K562 (cell line): ENCODE measurements at regions not wholly inside any gene's neighbourhood (a gene's known extent, or its start where the extent isn't known, plus 50 kb on each side); places are given as distances from the start of the nearest gene placed in this dataset.

Experiments used
- ATAC-seq: fragments of 200-7000 bp; cut with Tn5 transposase; 3 replicates; pipeline ENCODE4 v1.9.1; 2020; ENCODE audit warnings: moderate library complexity
- BruUV-seq: library from RNA; stranded (reverse); fragments of 400-500 nt; replicated peaks from 2 replicates; lab custom pipeline; 2021; lab: Mats Ljungman, UMichigan
- CTCF ChIA-PET: fragments of 300-600 bp; formaldehyde crosslinking; extraction: SDS; loops from one replicate; lab custom pipeline; 2021; ENCODE audit warnings: low intra/inter-chr PET ratio; lab: Yijun Ruan, JAX
- POLR2A ChIA-PET: fragments of 300-600, 350-650 bp; sonication (Branson Sonifier 250); formaldehyde crosslinking; extraction: SDS; loops from one replicate; lab custom pipeline; 2021; ENCODE audit warnings: antibody characterized with exemption, inconsistent platforms; lab: Yijun Ruan, JAX
- DNase-seq, 4 experiments: peaks; one replicate each; pipeline versions ENCODE4 v3.0.0 to v3.0.0-alpha.2; 2011 to 2018; ENCODE audit warnings: low spot score in 3 of 4, mixed read lengths in 3 of 4; ENCODE audit errors: extremely low read depth in 1 of 4
- FAIRE-seq: peaks from 2 replicates; lab custom pipeline; 2011; peaks lifted over from hg19 to GRCh38; lab: Jason Lieb, UNC
- H2AFZ ChIP-seq: 2 replicates; pipeline ENCODE4 v1.6.0; 2011; ENCODE audit warnings: low read depth, low read length, control low read depth, inconsistent platforms
- H3K27ac ChIP-seq: fragments of 200-600 bp; 3 replicates; pipeline ENCODE4 v1.8.0; 2011; ENCODE audit warnings: low read depth, mild to moderate bottlenecking, control low read depth, inconsistent platforms, low read length, moderate library complexity, mixed read lengths; ENCODE audit errors: extremely low read depth
- H3K27me3 ChIP-seq, 2 experiments: fragments of 300-600 bp in 1 of 2; 2 replicates in 1 of 2; 3 replicates in 1 of 2; pipeline versions ENCODE4 v1.6.0 to v1.8.0; 2011; ENCODE audit warnings: inconsistent platforms in 2 of 2, low read length in 2 of 2, mild to moderate bottlenecking in 1 of 2, mixed read lengths in 1 of 2, moderate library complexity in 1 of 2; ENCODE audit not compliant: control insufficient read depth in 2 of 2, insufficient read depth in 2 of 2
- H3K36me3 ChIP-seq: fragments of 300-600 bp; 3 replicates; pipeline ENCODE4 v1.8.0; 2011; ENCODE audit warnings: mild to moderate bottlenecking, low read length, inconsistent platforms; ENCODE audit not compliant: control insufficient read depth, insufficient read depth
- H3K4me1 ChIP-seq, 2 experiments: fragments of 200-600 bp in 1 of 2; replicated peaks in 1 of 2; 2 replicates in 1 of 2; 3 replicates in 1 of 2; pipeline versions ENCODE4 v1.5.1 to v1.8.0; 2011; ENCODE audit warnings: inconsistent platforms in 2 of 2, low read length in 2 of 2, mild to moderate bottlenecking in 1 of 2, mixed read lengths in 1 of 2, moderate library complexity in 1 of 2; ENCODE audit not compliant: control insufficient read depth in 2 of 2, insufficient read depth in 2 of 2
- H3K4me2 ChIP-seq: 2 replicates; pipeline ENCODE4 v1.6.1; 2011; ENCODE audit warnings: low read length, control low read depth, inconsistent platforms, mixed read lengths; ENCODE audit not compliant: insufficient read depth
- H3K4me3 ChIP-seq: fragments of 200-600 bp; sonication (generic), shearing (Covaris generic); 2 replicates; pipeline ENCODE4 v1.5.1; 2016; ENCODE audit warnings: control low read depth, inconsistent platforms
- H3K79me2 ChIP-seq: fragments of 200-600 bp; 3 replicates; pipeline ENCODE4 v1.8.0; 2011; ENCODE audit warnings: low read length, inconsistent platforms; ENCODE audit not compliant: control insufficient read depth, insufficient read depth
- H3K9ac ChIP-seq, 2 experiments: 2 replicates each; pipeline versions ENCODE4 v1.6.0 to v1.6.1; 2011; ENCODE audit warnings: low read depth in 2 of 2, low read length in 2 of 2, control low read depth in 1 of 2, inconsistent platforms in 1 of 2, mild to moderate bottlenecking in 1 of 2, mixed read lengths in 1 of 2; ENCODE audit not compliant: insufficient read depth in 1 of 2
- H3K9me1 ChIP-seq: one replicate; pipeline ENCODE4 v1.6.0; 2011; ENCODE audit warnings: inconsistent platforms, mild to moderate bottlenecking, low read length, moderate library complexity; ENCODE audit not compliant: control insufficient read depth, insufficient read depth
- H3K9me3 ChIP-seq: replicated peaks from 2 replicates; pipeline ENCODE4 v1.5.1; 2011; ENCODE audit warnings: low read depth, low read length, inconsistent platforms; ENCODE audit not compliant: control insufficient read depth, insufficient read depth
- H4K20me1 ChIP-seq: replicated peaks from 2 replicates; pipeline ENCODE4 v1.6.1; 2011; ENCODE audit warnings: low read length, inconsistent platforms, mixed read lengths; ENCODE audit not compliant: control insufficient read depth, insufficient read depth
- CEBPB ChIP-seq: fragments of 450-650 bp; IDR thresholded peaks from 2 replicates; pipeline ENCODE4 v1.6.1; 2016; ENCODE audit warnings: missing genetic modification characterization, missing compliant biosample characterization
- HES1 ChIP-seq: fragments of 450-650 bp; IDR thresholded peaks from 2 replicates; pipeline ENCODE4 v1.6.1; 2016; ENCODE audit warnings: low read depth, mild to moderate bottlenecking, moderate library complexity
- HOMEZ ChIP-seq: fragments of 250-450 bp; sonication (Bioruptor Pico); IDR thresholded peaks from 2 replicates; pipeline ENCODE4 v1.4.0; 2020; ENCODE audit warnings: mild to moderate bottlenecking, moderate library complexity
- whole genome bisulfite sequencing: fragments of 100-300 bp; shearing (Covaris generic); methylation state at CpG from one replicate; pipeline ENCODE4 v1.1.6; 2016; ENCODE audit warnings: low coverage, mixed read lengths; ENCODE audit not compliant: insufficient coverage; ENCODE audit errors: missing lambda C conversion rate; 5-methylcytosine and 5-hydroxymethylcytosine counted together
- in situ Hi-C: fragments of 300-500 bp; cut with MboI; formaldehyde crosslinking; loops from 4 replicates; pipeline ENCODE4 v1.15.0; 2018; ENCODE audit warnings: inconsistent platforms, mixed read lengths
- intact Hi-C: fragments of 100-400 bp; cut with micrococcal nuclease; formaldehyde crosslinking; loops from 2 replicates; pipeline ENCODE4 v1.14.2; 2022

- 0% methylated on average over 2 of the region's 2 CpGs for WGBS
- POLR2A ChIA-PET, result no interaction called here
Observed at GRCh38 chr11:116461789-116462188, 311.0 kb downstream of the BUD13 start.

More at GRCh38 chr11:116461789-116462188, 311.0 kb downstream of the BUD13 start:
- Histone ChIP-seq H3K4me1 (no peaks in the 10 kb centered on the region), H3K27me3 (peaks cover 7 to 23% of the 10 kb centered on the region in 2 experiments; a peak in 4 of 5 replicates), H3K36me3 (no peaks in the 10 kb centered on the region), H3K27ac (no peak overlapping the region), H3K79me2 (no peaks in the 10 kb centered on the region), H3K4me2 (no peak overlapping the region), H3K9ac (no peak overlapping the region), H2AFZ (no peak overlapping the region), H3K9me3 (no peaks in the 10 kb centered on the region), H4K20me1 (0 out of 2 replicates have a peak, but pooled peaks cover 3% of the 10 kb centered on the region), H3K4me3 (no peak overlapping the region), H3K9me1 (no peaks in the 10 kb centered on the region)
- in situ Hi-C loops, result no loop called here
- FAIRE-seq, result no peak
- no TSS peak for BruUV-seq
- intact Hi-C loops, result no loop called here
- no peak for ATAC-seq
- CTCF ChIA-PET, result no interaction called here
- TF ChIP-seq CEBPB (tag), result no peak
- TF ChIP-seq HOMEZ (CRISPR knock-in tag), result no peak
- TF ChIP-seq HES1, result no peak
- no peak for DNase-seq
